Keratinocyte (primary cell): ENCODE measurements at regions not wholly inside any gene's neighbourhood (a gene's known extent, or its start where the extent isn't known, plus 50 kb on each side); places are given as distances from the start of the nearest gene placed in this dataset.

Source experiments
- CTCF ChIP-seq, 3 experiments: IDR thresholded peaks in 1 of 3; conservative IDR thresholded peaks in 1 of 3; optimal IDR thresholded peaks in 1 of 3; 2 replicates in 2 of 3; 3 replicates in 1 of 3; pipeline versions ENCODE3 to v1.5.1; 2011; ENCODE audit warnings: low read length in 3 of 3, mild to moderate bottlenecking in 3 of 3, moderate library complexity in 2 of 3, control low read depth in 1 of 3, inconsistent platforms in 1 of 3; ENCODE audit not compliant: insufficient read depth in 2 of 3; ENCODE audit errors: extremely low read depth in 1 of 3
- EZH2 ChIP-seq: IDR thresholded peaks from one replicate; pipeline ENCODE4 v1.6.1; 2012; ENCODE audit warnings: inconsistent platforms, mild to moderate bottlenecking, low read length, moderate library complexity

DNA sequence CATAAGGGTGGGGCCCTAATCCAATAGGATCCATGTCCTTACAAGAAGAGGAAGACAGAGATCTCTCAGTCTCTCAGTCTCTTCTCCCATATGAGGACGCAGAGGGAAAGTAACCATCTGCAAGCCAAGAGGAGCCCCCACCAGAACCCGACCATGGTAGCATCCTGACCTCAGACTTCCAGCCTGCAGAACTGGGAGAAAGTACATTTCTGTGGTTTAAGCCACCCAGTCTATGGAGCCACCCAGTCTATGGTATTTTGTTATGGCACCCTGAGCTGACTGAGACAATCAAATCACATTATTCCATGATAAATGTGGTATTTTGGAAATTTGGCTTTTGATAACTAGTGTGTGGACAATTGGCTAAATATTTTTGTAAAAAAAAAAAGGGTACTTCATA, 101.5 kb upstream of the TMC3 start:
- TF ChIP-seq CTCF (optimal IDR thresholded peaks at IDR 0.05 in 1 of 3, IDR thresholded peaks at IDR 0.05 in 1 of 3, conservative IDR thresholded peaks at IDR 0.05 in 1 of 3; ENCODE audit: extremely low read depth in 1 of 3, insufficient read depth in 2 of 3, low read length in 3 of 3) = no peak
- TF ChIP-seq EZH2 = no peak
